Panc1 (cell line): ENCODE measurements at regions not wholly inside any gene's neighbourhood (a gene's known extent, or its start where the extent isn't known, plus 50 kb on each side); places are given as distances from the start of the nearest gene placed in this dataset.

ENCODE experiments used
- ATAC-seq: fragments of 200-7000 bp; cut with Tn5 transposase; 2 replicates; pipeline ENCODE4 v1.9.1; 2020; ENCODE audit warnings: mild to moderate bottlenecking, moderate library complexity
- BruUV-seq: library from RNA; stranded (reverse); fragments of 400-500 nt; replicated peaks from 2 replicates; lab custom pipeline; 2021; lab: Mats Ljungman, UMichigan
- CTCF ChIA-PET: fragments of 300-600 bp; sonication (Branson Sonifier 250); formaldehyde crosslinking; loops from one replicate; lab custom pipeline; 2022; ENCODE audit warnings: antibody characterized with exemption; lab: Charles Lee
- POLR2A ChIA-PET: fragments of 300-600 bp; sonication (Branson Sonifier 250); formaldehyde crosslinking; loops from one replicate; lab custom pipeline; 2022; ENCODE audit warnings: antibody characterized with exemption; lab: Charles Lee
- DNase-seq: peaks from one replicate; pipeline ENCODE4 v3.0.0-alpha.2; 2010; ENCODE audit warnings: low read depth, low spot score
- H3K27ac ChIP-seq: 2 replicates; pipeline ENCODE4 v1.5.1; 2011; ENCODE audit warnings: mild to moderate bottlenecking, low read length, inconsistent platforms
- H3K27me3 ChIP-seq: fragments of 200-500 bp; sonication (Bioruptor generic); 2 replicates; pipeline ENCODE4 v1.6.0; 2014; ENCODE audit warnings: low read length, inconsistent platforms; ENCODE audit not compliant: control insufficient read depth, insufficient read depth
- H3K36me3 ChIP-seq: fragments of 200-500 bp; sonication (Bioruptor generic); 2 replicates; pipeline ENCODE4 v1.5.1; 2014; ENCODE audit warnings: inconsistent platforms, mild to moderate bottlenecking, low read length, moderate library complexity; ENCODE audit not compliant: control insufficient read depth, insufficient read depth
- H3K4me1 ChIP-seq: 2 replicates; pipeline ENCODE4 v1.5.1; 2011; ENCODE audit warnings: inconsistent platforms, mild to moderate bottlenecking, low read length, moderate library complexity; ENCODE audit not compliant: control insufficient read depth, insufficient read depth
- H3K4me3 ChIP-seq, 2 experiments: 2 replicates each; pipeline ENCODE4 v1.5.1; 2011 to 2012; ENCODE audit warnings: low read depth in 2 of 2, low read length in 2 of 2, mild to moderate bottlenecking in 2 of 2, inconsistent platforms in 1 of 2, moderate library complexity in 1 of 2
- H3K9me3 ChIP-seq: fragments of 200-500 bp; sonication (Bioruptor generic); 2 replicates; pipeline ENCODE4 v1.5.1; 2014; ENCODE audit warnings: low read depth, mild to moderate bottlenecking, inconsistent platforms, low read length, moderate library complexity; ENCODE audit not compliant: control insufficient read depth, insufficient read depth
- CTCF ChIP-seq: fragments of 450-650 bp; IDR thresholded peaks from 2 replicates; pipeline ENCODE4 v1.5.1; 2017; ENCODE audit warnings: mild to moderate bottlenecking
- POLR2AphosphoS5 ChIP-seq: IDR thresholded peaks from 2 replicates; pipeline ENCODE4 v1.6.1; 2012; ENCODE audit warnings: mild to moderate bottlenecking, low read depth, low read length, moderate library complexity
- REST ChIP-seq, 2 experiments: IDR thresholded peaks; 2 replicates each; pipeline ENCODE4 v1.6.1; 2011 to 2012; ENCODE audit warnings: low read depth in 2 of 2, control low read depth in 1 of 2, low read length in 1 of 2, mild to moderate bottlenecking in 1 of 2, moderate library complexity in 1 of 2; ENCODE audit not compliant: insufficient read depth in 1 of 2
- SIN3A ChIP-seq: IDR thresholded peaks from 2 replicates; pipeline ENCODE4 v1.6.1; 2012; ENCODE audit warnings: low read depth, mild to moderate bottlenecking, low read length, moderate library complexity, borderline replicate concordance; ENCODE audit not compliant: insufficient read depth
- TCF7L2 ChIP-seq: IDR thresholded peaks from 2 replicates; pipeline ENCODE4 v1.6.1; 2011; ENCODE audit warnings: mild to moderate bottlenecking, low read depth, low read length, inconsistent platforms
- in situ Hi-C: cut with HindIII; loops from 2 replicates; pipeline ENCODE4 v1.10.0; 2016; ENCODE audit warnings: low sequenced_read_pairs, low pct_unique_long_range_greater_than_20kb
- intact Hi-C: fragments of 100-400 bp; cut with micrococcal nuclease; formaldehyde crosslinking; loops from one replicate; pipeline ENCODE4 v1.10.0; 2022; ENCODE audit not compliant: unreplicated experiment

GRCh38 chr11:2072551-2073261, 66.5 kb downstream of the IGF2 start:
- DNase-seq, result no peak
- Histone ChIP-seq H3K27ac (no peak overlapping the region), H3K4me3 (no peak overlapping the region), H3K4me1 (peaks cover 5% of the 10 kb centered on the region; the same call in 1 of the 2 replicates), H3K27me3 (peaks cover 4% of the 10 kb centered on the region; the same call in 1 of the 2 replicates), H3K36me3 (no peaks in the 10 kb centered on the region), H3K9me3 (no peaks in the 10 kb centered on the region)
- CTCF ChIA-PET, result no interaction called here
- ATAC-seq, result no peak
- TF ChIP-seq TCF7L2, result no peak
- TF ChIP-seq REST (IDR thresholded peaks at IDR 0.05; ENCODE audit: insufficient read depth in 1 of 2, low read depth in 2 of 2, low read length in 1 of 2), result no peak
- TF ChIP-seq POLR2AphosphoS5, result no peak
- TF ChIP-seq SIN3A, result no peak
- no peak for TF ChIP-seq CTCF
- intact Hi-C loops, result no loop called here
- POLR2A ChIA-PET, result no interaction called here
- in situ Hi-C loops, result no loop called here
- no TSS peak for BruUV-seq

- POLR2A ChIA-PET, result no interaction called here
- Histone ChIP-seq H3K27ac (no peak overlapping the region), H3K36me3 (no peaks in the 10 kb centered on the region), H3K4me3 (no peak overlapping the region), H3K27me3 (peaks cover 4% of the 10 kb centered on the region; the same call in 1 of the 2 replicates), H3K4me1 (peaks cover under 1% of the 10 kb centered on the region; the same call in 1 of the 2 replicates), H3K9me3 (no peaks in the 10 kb centered on the region)
- DNase-seq (no peak), ATAC-seq (0 out of 2 replicates have a peak, but pooled peaks have one; percentile 27)
- in situ Hi-C loops (no loop called here), intact Hi-C loops (no loop called here)
- TF ChIP-seq CTCF (no peak), REST (IDR thresholded peaks at IDR 0.05; ENCODE audit: insufficient read depth in 1 of 2, low read depth in 2 of 2, low read length in 1 of 2) (no peak), POLR2AphosphoS5 (no peak), SIN3A (no peak), TCF7L2 (no peak)
- CTCF ChIA-PET, result no interaction called here
- no TSS peak for BruUV-seq
These were observed 67.3 kb downstream of the IGF2 start for GRCh38 chr11:2071748-2072385.
